NCI-H69 (cell line): ENCODE measurements at regions not wholly inside any gene's neighbourhood (a gene's known extent, or its start where the extent isn't known, plus 50 kb on each side); places are given as distances from the start of the nearest gene placed in this dataset.
A peak's percentile ranks its signal among the peaks of the same experiment; 100 is the strongest.

Experiments
- DNase-seq: peaks from one replicate; lab custom pipeline; 2025; lab: John Stamatoyannopoulos, UW

GRCh38 chr2:150618245-150618895 is 130.9 kb upstream of the RND3 start:
- DNase-seq = no peak

- DNase-seq = no peak
Measured at GRCh38 chr2:150617351-150617978, 130.0 kb upstream of the RND3 start.

- no peak for DNase-seq
Measured at GRCh38 chr2:150612957-150613710, 125.7 kb upstream of the RND3 start.

- peak; percentile 35 for DNase-seq
Measured at GRCh38 chr2:150610670-150611279, 123.3 kb upstream of the RND3 start.

GRCh38 chr2:150609831-150610582 is 122.5 kb upstream of the RND3 start:
- no peak for DNase-seq

- peak; percentile 3 for DNase-seq
Measured at GRCh38 chr2:150608341-150608740, 120.9 kb upstream of the RND3 start.

GRCh38 chr2:150607390-150607811 is 119.9 kb upstream of the RND3 start:
- DNase-seq = peak; percentile 69

- DNase-seq = peak; percentile 53
Measured at GRCh38 chr2:150606380-150607060, 119.1 kb upstream of the RND3 start.

- DNase-seq = peak; percentile 25
Measured at GRCh38 chr2:150605664-150606063, 118.2 kb upstream of the RND3 start.

- DNase-seq = no peak
Measured at GRCh38 chr2:150601280-150602038, 114.0 kb upstream of the RND3 start.

- DNase-seq = no peak
Measured at GRCh38 chr2:150599889-150600288, 112.4 kb upstream of the RND3 start.

- DNase-seq = peak; percentile 70
Measured at GRCh38 chr2:150598383-150598782, 110.9 kb upstream of the RND3 start.

GRCh38 chr2:150595803-150596470 is 108.5 kb upstream of the RND3 start:
- DNase-seq = no peak

- DNase-seq = no peak
Measured at GRCh38 chr2:150594299-150594698, 106.8 kb upstream of the RND3 start.

GRCh38 chr2:150591496-150592285 is 104.2 kb upstream of the RND3 start:
- DNase-seq = no peak

- no peak for DNase-seq
Measured at GRCh38 chr2:150589681-150590080, 102.2 kb upstream of the RND3 start.

- no peak for DNase-seq
Measured at GRCh38 chr2:150588506-150588870, 101.0 kb upstream of the RND3 start.

GRCh38 chr2:150587547-150588505 is 100.4 kb upstream of the RND3 start:
- no peak for DNase-seq
